ENCODE measurements at regions not wholly inside any gene's neighbourhood (a gene's known extent, or its start where the extent isn't known, plus 50 kb on each side); places are given as distances from the start of the nearest gene placed in this dataset.

- no peaks in the 10 kb centered on the region for H3K27me3 ChIP-seq (replicated peaks in 1 of 4; ENCODE audit: control extremely low read depth in 1 of 4, control insufficient read depth in 3 of 4, insufficient read depth in 4 of 4, low read length in 3 of 4)
- DNase-seq: no peak
- ATAC-seq (ENCODE audit: low read depth): no peak
- H3K4me3 Mint-ChIP-seq: no peak overlapping the region
- no peaks in the 10 kb centered on the region for H3K4me1 ChIP-seq (ENCODE audit: control insufficient read depth in 2 of 2, insufficient read depth in 2 of 2, low read length in 2 of 2)
- H3K4me1 Mint-ChIP-seq: no peaks in the 10 kb centered on the region
- H3K4me2 ChIP-seq (replicated peaks; ENCODE audit: low read depth, low read length, poor library complexity, severe bottlenecking): no peak overlapping the region
- H3K27ac Mint-ChIP-seq: no peak overlapping the region
- H4K20me1 ChIP-seq (ENCODE audit: control insufficient read depth, insufficient read depth, low read length, poor library complexity, severe bottlenecking): no peaks in the 10 kb centered on the region
- no peak for TF ChIP-seq CTCF (IDR thresholded peaks at IDR 0.05)
- no peak for TF ChIP-seq EZH2 (IDR thresholded peaks at IDR 0.05; ENCODE audit: borderline replicate concordance, insufficient read depth, low read depth, low read length, poor library complexity, severe bottlenecking)
- intact Hi-C loops (cut with micrococcal nuclease): no loop called here
- H3K9me3 Mint-ChIP-seq (ENCODE audit: insufficient read depth): no peaks in the 10 kb centered on the region
- no peak overlapping the region for H3K27ac ChIP-seq (ENCODE audit: low read length in 2 of 2)
- H3K4me3 ChIP-seq (ENCODE audit: control extremely low read depth in 1 of 5, extremely low read depth in 1 of 5, insufficient read depth in 1 of 5, low read depth in 2 of 5, low read length in 4 of 5): no peak overlapping the region
- ChIA-PET POLR2A (no interaction called here), CTCF (no interaction called here)
- H3K36me3 ChIP-seq (replicated peaks in 1 of 2; ENCODE audit: control extremely low read depth in 1 of 2, control insufficient read depth in 1 of 2, extremely low read depth in 1 of 2, insufficient read depth in 2 of 2, low read length in 1 of 2): no peaks in the 10 kb centered on the region
- H3K27me3 Mint-ChIP-seq: no peaks in the 10 kb centered on the region
- H2AFZ ChIP-seq (ENCODE audit: insufficient read depth, low read depth, low read length, poor library complexity, severe bottlenecking): no peak overlapping the region
- no peaks in the 10 kb centered on the region for H3K9me3 ChIP-seq (ENCODE audit: control extremely low read depth in 1 of 3, control insufficient read depth in 2 of 3, insufficient read depth in 1 of 3, low read length in 2 of 3)
- whole genome bisulfite sequencing (ENCODE audit: insufficient coverage): no CpG with 5 or more reads among the region's 2 CpGs
- H3K79me2 ChIP-seq (ENCODE audit: control insufficient read depth, insufficient read depth, low read length): no peaks in the 10 kb centered on the region
- no peak overlapping the region for H3K9ac ChIP-seq (ENCODE audit: low read length)
Measured at GRCh38 chr7:12777257-12777656, 89.8 kb downstream of the ARL4A start.

GRCh38 chr7:12779947-12780346 is 92.5 kb downstream of the ARL4A start:
- Histone ChIP-seq H3K4me3 (ENCODE audit: control extremely low read depth in 1 of 5, extremely low read depth in 1 of 5, insufficient read depth in 1 of 5, low read depth in 2 of 5, low read length in 4 of 5) (no peak overlapping the region), H3K79me2 (ENCODE audit: control insufficient read depth, insufficient read depth, low read length) (no peaks in the 10 kb centered on the region), H4K20me1 (ENCODE audit: control insufficient read depth, insufficient read depth, low read length, poor library complexity, severe bottlenecking) (no peaks in the 10 kb centered on the region), H3K9me3 (ENCODE audit: control extremely low read depth in 1 of 3, control insufficient read depth in 2 of 3, insufficient read depth in 1 of 3, low read length in 2 of 3) (no peaks in the 10 kb centered on the region), H3K9ac (ENCODE audit: low read length) (no peak overlapping the region), H3K4me1 (ENCODE audit: control insufficient read depth in 2 of 2, insufficient read depth in 2 of 2, low read length in 2 of 2) (no peaks in the 10 kb centered on the region), H2AFZ (ENCODE audit: insufficient read depth, low read depth, low read length, poor library complexity, severe bottlenecking) (no peak overlapping the region), H3K4me2 (replicated peaks; ENCODE audit: low read depth, low read length, poor library complexity, severe bottlenecking) (no peak overlapping the region), H3K27ac (ENCODE audit: low read length in 2 of 2) (no peak overlapping the region), H3K27me3 (replicated peaks in 1 of 4; ENCODE audit: control extremely low read depth in 1 of 4, control insufficient read depth in 3 of 4, insufficient read depth in 4 of 4, low read length in 3 of 4) (no peaks in the 10 kb centered on the region), H3K36me3 (replicated peaks in 1 of 2; ENCODE audit: control extremely low read depth in 1 of 2, control insufficient read depth in 1 of 2, extremely low read depth in 1 of 2, insufficient read depth in 2 of 2, low read length in 1 of 2) (no peaks in the 10 kb centered on the region)
- CTCF ChIA-PET: no interaction called here
- no peak for TF ChIP-seq CTCF (IDR thresholded peaks at IDR 0.05)
- Mint-ChIP-seq H3K4me1 (no peaks in the 10 kb centered on the region), H3K4me3 (no peak overlapping the region), H3K9me3 (ENCODE audit: insufficient read depth) (no peaks in the 10 kb centered on the region), H3K27me3 (no peaks in the 10 kb centered on the region), H3K27ac (no peak overlapping the region)
- WGBS (ENCODE audit: insufficient coverage): no CpG with 5 or more reads among the region's 3 CpGs
- intact Hi-C loops (cut with micrococcal nuclease): no loop called here
- POLR2A ChIA-PET: no interaction called here
- ATAC-seq (ENCODE audit: low read depth) (no peak), DNase-seq (no peak)
